ENCODE measurements at regions not wholly inside any gene's neighbourhood (a gene's known extent, or its start where the extent isn't known, plus 50 kb on each side); places are given as distances from the start of the nearest gene placed in this dataset.
"Not testable (repeated sequence)": the region's sequence is repeated elsewhere in the genome, so short reads cannot be mapped to it uniquely, and the experiment has no call there.

DNA sequence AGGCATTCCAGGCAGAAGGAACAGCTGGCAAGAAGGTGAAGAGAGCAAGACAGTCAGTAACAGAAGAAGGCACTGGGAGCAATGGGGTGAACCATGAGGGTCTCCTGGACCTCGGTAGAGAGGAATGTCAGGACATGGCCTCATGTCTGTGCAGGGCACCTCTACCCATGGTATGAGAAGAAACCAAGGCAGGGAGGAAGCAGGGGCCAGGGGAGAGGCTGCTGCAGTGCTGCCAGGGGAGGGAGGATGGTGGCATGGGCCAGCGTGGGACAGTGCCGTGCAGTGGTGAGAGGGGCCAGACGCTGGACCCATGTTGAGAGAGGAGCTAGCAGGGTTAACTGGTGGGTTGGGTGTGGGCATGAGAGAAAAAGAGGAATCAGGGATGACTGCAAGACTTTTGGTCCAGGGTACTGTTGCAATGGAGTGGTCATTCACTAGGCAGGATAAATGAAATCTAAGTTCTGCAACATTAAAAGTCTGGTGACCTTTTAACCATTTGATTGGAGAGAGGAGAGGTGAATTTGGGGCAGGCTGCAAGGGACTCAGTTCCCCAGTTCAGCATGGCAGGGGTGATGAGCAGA, 577.6 kb downstream of the MATN1 start:
- H3K36me3 ChIP-seq (ENCODE audit: control insufficient read depth in 1 of 2, insufficient read depth in 2 of 2, low read length in 2 of 2) = no peaks in the 10 kb centered on the region
- no peaks in the 10 kb centered on the region for H3K4me1 ChIP-seq (ENCODE audit: control insufficient read depth in 1 of 2, insufficient read depth in 2 of 2, low read length in 2 of 2)
- no peaks in the 10 kb centered on the region for H3K27me3 ChIP-seq (ENCODE audit: low read depth, low read length)

DNA sequence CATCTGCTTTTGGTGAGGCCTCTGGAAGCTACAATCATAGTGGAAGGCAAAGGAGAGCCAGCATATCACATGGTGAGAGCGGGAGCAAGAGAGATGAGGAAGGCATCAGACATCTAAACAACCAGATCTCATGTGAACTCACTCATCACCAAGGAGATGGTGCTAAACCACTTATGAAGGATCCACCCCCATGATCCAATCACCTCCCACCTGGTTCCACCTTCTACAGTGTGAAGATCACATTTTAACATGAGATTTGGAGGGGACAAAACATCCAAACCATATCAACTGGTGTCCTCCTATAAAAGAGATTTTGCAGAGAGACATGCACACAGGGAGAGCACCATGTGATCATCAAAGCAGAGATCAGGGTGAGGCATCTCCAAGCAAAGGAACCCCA, 578.6 kb downstream of the MATN1 start:
- H3K27ac ChIP-seq (ENCODE audit: low read length) = no peak overlapping the region
- no peak overlapping the region for H3K4me3 ChIP-seq (ENCODE audit: low read depth in 1 of 2, low read length in 2 of 2)
- H3K9me3 ChIP-seq (ENCODE audit: control insufficient read depth in 1 of 2, low read length in 2 of 2) = no peaks in the 10 kb centered on the region
- no peaks in the 10 kb centered on the region for H3K36me3 ChIP-seq (ENCODE audit: control insufficient read depth in 1 of 2, insufficient read depth in 2 of 2, low read length in 2 of 2)
- H3K27me3 ChIP-seq (ENCODE audit: low read depth, low read length) = no peaks in the 10 kb centered on the region
- no peaks in the 10 kb centered on the region for H3K4me1 ChIP-seq (ENCODE audit: control insufficient read depth in 1 of 2, insufficient read depth in 2 of 2, low read length in 2 of 2)

More for the DNA sequence above, 577.6 kb downstream of the MATN1 start:
- H3K9me3 ChIP-seq (ENCODE audit: control insufficient read depth in 1 of 2, low read length in 2 of 2) = no peaks in the 10 kb centered on the region
- no peak overlapping the region for H3K27ac ChIP-seq (ENCODE audit: low read length)
- no peak overlapping the region for H3K4me3 ChIP-seq (ENCODE audit: low read depth in 1 of 2, low read length in 2 of 2)

DNA sequence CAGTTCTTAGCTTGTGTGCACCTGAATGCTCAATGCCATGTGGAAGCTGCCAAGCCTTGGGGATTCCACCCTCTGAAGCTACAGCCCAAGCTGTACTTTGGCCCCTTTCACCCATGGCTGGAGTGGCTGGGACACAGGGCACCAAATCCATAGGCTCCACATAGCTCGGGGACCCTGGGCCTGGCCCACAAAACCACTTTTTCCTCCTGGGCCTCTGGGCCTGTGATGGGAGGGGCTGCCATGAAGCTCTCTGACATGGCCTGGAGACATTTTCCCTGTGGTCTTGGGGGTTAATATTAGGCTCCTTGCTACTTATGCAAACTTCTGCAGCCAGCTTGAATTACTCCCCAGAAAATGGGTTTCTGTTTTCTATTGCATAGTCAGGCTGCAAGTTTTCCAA, 579.9 kb downstream of the MATN1 start:
- no peaks in the 10 kb centered on the region for H3K27me3 ChIP-seq (ENCODE audit: low read depth, low read length)
- H3K27ac ChIP-seq (ENCODE audit: low read length) = no peak overlapping the region
- H3K9me3 ChIP-seq (ENCODE audit: control insufficient read depth in 1 of 2, low read length in 2 of 2) = no peaks in the 10 kb centered on the region
- no peak overlapping the region for H3K4me3 ChIP-seq (ENCODE audit: low read depth in 1 of 2, low read length in 2 of 2)
- no peaks in the 10 kb centered on the region for H3K36me3 ChIP-seq (ENCODE audit: control insufficient read depth in 1 of 2, insufficient read depth in 2 of 2, low read length in 2 of 2)
- no peaks in the 10 kb centered on the region for H3K4me1 ChIP-seq (ENCODE audit: control insufficient read depth in 1 of 2, insufficient read depth in 2 of 2, low read length in 2 of 2)

GRCh38 chr1:30140566-30140965, 582.8 kb downstream of the MATN1 start:
- Histone ChIP-seq H3K27me3 (ENCODE audit: low read depth, low read length) (no peaks in the 10 kb centered on the region), H3K4me1 (ENCODE audit: control insufficient read depth in 1 of 2, insufficient read depth in 2 of 2, low read length in 2 of 2) (no peaks in the 10 kb centered on the region), H3K9me3 (ENCODE audit: control insufficient read depth in 1 of 2, low read length in 2 of 2) (no peaks in the 10 kb centered on the region), H3K4me3 (ENCODE audit: low read depth in 1 of 2, low read length in 2 of 2) (no peak overlapping the region), H3K36me3 (ENCODE audit: control insufficient read depth in 1 of 2, insufficient read depth in 2 of 2, low read length in 2 of 2) (no peaks in the 10 kb centered on the region), H3K27ac (ENCODE audit: low read length) (no peak overlapping the region)

- Histone ChIP-seq H3K36me3 (ENCODE audit: control insufficient read depth in 1 of 2, insufficient read depth in 2 of 2, low read length in 2 of 2) (no peaks in the 10 kb centered on the region), H3K27me3 (ENCODE audit: low read depth, low read length) (no peaks in the 10 kb centered on the region), H3K27ac (ENCODE audit: low read length) (no peak overlapping the region), H3K4me3 (ENCODE audit: low read depth in 1 of 2, low read length in 2 of 2) (no peak overlapping the region), H3K4me1 (ENCODE audit: control insufficient read depth in 1 of 2, insufficient read depth in 2 of 2, low read length in 2 of 2) (no peaks in the 10 kb centered on the region), H3K9me3 (ENCODE audit: control insufficient read depth in 1 of 2, low read length in 2 of 2) (no peaks in the 10 kb centered on the region)
Observed at GRCh38 chr1:30138891-30139290, 584.5 kb downstream of the MATN1 start.

GRCh38 chr1:30137001-30137400, 586.4 kb downstream of the MATN1 start:
- no peaks in the 10 kb centered on the region for H3K9me3 ChIP-seq (ENCODE audit: control insufficient read depth in 1 of 2, low read length in 2 of 2)
- no peaks in the 10 kb centered on the region for H3K36me3 ChIP-seq (ENCODE audit: control insufficient read depth in 1 of 2, insufficient read depth in 2 of 2, low read length in 2 of 2)
- no peaks in the 10 kb centered on the region for H3K27me3 ChIP-seq (ENCODE audit: low read depth, low read length)
- H3K4me3 ChIP-seq (ENCODE audit: low read depth in 1 of 2, low read length in 2 of 2) = no peak overlapping the region
- H3K27ac ChIP-seq (ENCODE audit: low read length) = no peak overlapping the region
- H3K4me1 ChIP-seq (ENCODE audit: control insufficient read depth in 1 of 2, insufficient read depth in 2 of 2, low read length in 2 of 2) = no peaks in the 10 kb centered on the region

GRCh38 chr1:30135698-30136097, 587.7 kb downstream of the MATN1 start:
- Histone ChIP-seq H3K36me3 (ENCODE audit: control insufficient read depth in 1 of 2, insufficient read depth in 2 of 2, low read length in 2 of 2) (no peaks in the 10 kb centered on the region), H3K4me1 (ENCODE audit: control insufficient read depth in 1 of 2, insufficient read depth in 2 of 2, low read length in 2 of 2) (no peaks in the 10 kb centered on the region), H3K9me3 (ENCODE audit: control insufficient read depth in 1 of 2, low read length in 2 of 2) (no peaks in the 10 kb centered on the region), H3K27me3 (ENCODE audit: low read depth, low read length) (no peaks in the 10 kb centered on the region), H3K27ac (ENCODE audit: low read length) (no peak overlapping the region), H3K4me3 (ENCODE audit: low read depth in 1 of 2, low read length in 2 of 2) (no peak overlapping the region)

GRCh38 chr1:30134466-30135217, 588.7 kb downstream of the MATN1 start:
- no peak overlapping the region for H3K27ac ChIP-seq (ENCODE audit: low read length)
- no peaks in the 10 kb centered on the region for H3K36me3 ChIP-seq (ENCODE audit: control insufficient read depth in 1 of 2, insufficient read depth in 2 of 2, low read length in 2 of 2)
- H3K9me3 ChIP-seq (ENCODE audit: control insufficient read depth in 1 of 2, low read length in 2 of 2) = no peaks in the 10 kb centered on the region
- no peaks in the 10 kb centered on the region for H3K27me3 ChIP-seq (ENCODE audit: low read depth, low read length)
- H3K4me1 ChIP-seq (ENCODE audit: control insufficient read depth in 1 of 2, insufficient read depth in 2 of 2, low read length in 2 of 2) = no peaks in the 10 kb centered on the region
- H3K4me3 ChIP-seq (ENCODE audit: low read depth in 1 of 2, low read length in 2 of 2) = no peak overlapping the region

DNA sequence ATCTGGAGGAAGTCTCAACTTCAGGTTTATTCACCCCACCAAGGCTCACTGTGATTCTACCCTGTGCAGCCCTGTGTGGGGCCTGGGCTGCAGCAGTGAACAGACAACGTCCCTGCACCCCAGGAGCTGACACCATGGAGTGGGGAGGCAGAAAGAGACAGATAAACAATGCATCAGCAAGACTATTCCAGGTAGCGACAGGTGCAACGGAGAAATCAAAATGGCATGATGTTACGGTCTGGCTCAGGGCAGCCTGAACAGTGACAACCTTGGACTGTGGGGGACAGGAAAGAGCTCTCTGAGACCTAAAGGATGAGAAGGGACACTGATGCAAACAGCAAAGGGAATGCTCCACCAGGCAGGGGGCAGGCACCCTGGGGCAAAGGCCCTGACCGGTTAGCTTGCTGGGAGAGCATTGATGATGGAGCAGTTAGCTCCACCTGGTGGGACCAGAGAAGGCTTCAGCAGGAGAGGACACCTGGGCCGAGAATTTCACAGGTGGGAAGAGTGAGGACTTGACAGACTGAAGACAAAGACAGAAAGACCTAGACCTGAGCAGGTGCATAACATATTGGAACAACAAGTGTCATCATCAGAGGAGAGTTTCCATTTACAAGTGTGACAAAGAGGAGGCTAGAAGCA, 589.9 kb downstream of the MATN1 start:
- H3K4me1 ChIP-seq (ENCODE audit: control insufficient read depth in 1 of 2, insufficient read depth in 2 of 2, low read length in 2 of 2) = no peaks in the 10 kb centered on the region
- no peak overlapping the region for H3K27ac ChIP-seq (ENCODE audit: low read length)
- no peaks in the 10 kb centered on the region for H3K36me3 ChIP-seq (ENCODE audit: control insufficient read depth in 1 of 2, insufficient read depth in 2 of 2, low read length in 2 of 2)
- no peaks in the 10 kb centered on the region for H3K27me3 ChIP-seq (ENCODE audit: low read depth, low read length)
- no peaks in the 10 kb centered on the region for H3K9me3 ChIP-seq (ENCODE audit: control insufficient read depth in 1 of 2, low read length in 2 of 2)
- H3K4me3 ChIP-seq (ENCODE audit: low read depth in 1 of 2, low read length in 2 of 2) = no peak overlapping the region

DNA sequence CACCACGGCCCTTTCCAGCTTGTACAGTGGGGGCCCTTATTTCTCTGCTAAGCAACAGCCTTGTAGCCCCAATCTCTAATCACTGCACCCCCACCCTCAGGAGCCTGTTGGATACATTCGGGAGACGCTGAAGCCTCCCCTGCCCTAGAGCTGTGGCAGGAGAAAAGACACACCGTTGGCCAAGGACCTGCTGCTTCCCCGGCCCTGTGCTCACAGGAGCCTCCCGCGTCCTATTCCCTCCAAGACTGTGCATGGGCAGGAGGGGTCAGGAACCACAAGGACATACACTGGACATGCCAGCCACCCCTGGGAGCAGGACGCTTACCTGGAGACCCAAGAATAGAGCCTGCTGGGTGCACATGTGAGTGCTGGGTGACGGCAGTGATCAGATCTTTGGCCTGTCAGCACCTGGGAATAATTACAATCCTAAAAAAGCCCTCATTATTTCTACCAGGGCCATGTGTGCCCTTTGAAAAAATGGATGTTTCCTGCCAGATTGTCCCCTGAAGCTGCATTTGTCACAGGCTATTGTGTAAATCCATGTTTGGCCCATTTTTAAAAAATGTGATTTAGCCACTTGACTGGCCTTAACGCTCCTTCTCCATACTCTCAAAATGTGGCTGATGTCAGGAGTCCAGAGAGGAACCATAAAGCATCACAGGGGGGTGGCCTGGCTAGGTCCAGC, 590.6 kb downstream of the MATN1 start:
- no peaks in the 10 kb centered on the region for H3K27me3 ChIP-seq (ENCODE audit: low read depth, low read length)
- H3K9me3 ChIP-seq (ENCODE audit: control insufficient read depth in 1 of 2, low read length in 2 of 2) = no peaks in the 10 kb centered on the region
- no peaks in the 10 kb centered on the region for H3K4me1 ChIP-seq (ENCODE audit: control insufficient read depth in 1 of 2, insufficient read depth in 2 of 2, low read length in 2 of 2)
- H3K4me3 ChIP-seq (ENCODE audit: low read depth in 1 of 2, low read length in 2 of 2) = no peak overlapping the region
- no peak overlapping the region for H3K27ac ChIP-seq (ENCODE audit: low read length)
- H3K36me3 ChIP-seq (ENCODE audit: control insufficient read depth in 1 of 2, insufficient read depth in 2 of 2, low read length in 2 of 2) = no peaks in the 10 kb centered on the region

- H3K9me3 ChIP-seq (ENCODE audit: control insufficient read depth in 1 of 2, low read length in 2 of 2); H3K27ac ChIP-seq (ENCODE audit: low read length); H3K27me3 ChIP-seq (ENCODE audit: low read depth, low read length); H3K36me3 ChIP-seq (ENCODE audit: control insufficient read depth in 1 of 2, insufficient read depth in 2 of 2, low read length in 2 of 2); H3K4me1 ChIP-seq (ENCODE audit: control insufficient read depth in 1 of 2, insufficient read depth in 2 of 2, low read length in 2 of 2); H3K4me3 ChIP-seq (ENCODE audit: low read depth in 1 of 2, low read length in 2 of 2): not testable (repeated sequence)
Observed at GRCh38 chr1:30130566-30130965, 592.8 kb downstream of the MATN1 start.
